GM21381 (cell line): ENCODE measurements at regions not wholly inside any gene's neighbourhood (a gene's known extent, or its start where the extent isn't known, plus 50 kb on each side); places are given as distances from the start of the nearest gene placed in this dataset.

Source experiments
- ATAC-seq: cut with Tn5 transposase; IDR thresholded peaks from one replicate; pipeline ENCODE4 v1.9.1; 2021; ENCODE audit warnings: mild to moderate bottlenecking, moderate library complexity; ENCODE audit not compliant: unreplicated experiment

DNA sequence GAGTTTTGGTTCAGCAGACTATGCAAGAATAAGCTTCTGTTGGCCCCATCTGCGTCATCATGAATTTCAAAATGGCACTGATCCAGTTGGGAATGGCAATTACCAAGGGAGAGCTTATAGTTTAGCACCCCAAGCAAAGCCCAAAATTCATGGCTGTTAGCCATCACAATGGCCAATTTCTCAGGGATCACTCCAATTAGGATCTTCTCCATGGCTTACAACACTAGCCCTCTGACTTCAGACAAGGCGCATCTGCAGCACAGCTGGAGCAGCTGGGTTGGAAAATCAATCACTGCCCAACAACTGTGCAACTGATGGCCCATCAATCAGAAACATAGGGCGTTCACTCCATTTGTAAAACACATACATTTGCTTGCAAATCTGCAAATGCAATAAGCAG, 273.6 kb downstream of the SRBD1 start:
- no peak for ATAC-seq

DNA sequence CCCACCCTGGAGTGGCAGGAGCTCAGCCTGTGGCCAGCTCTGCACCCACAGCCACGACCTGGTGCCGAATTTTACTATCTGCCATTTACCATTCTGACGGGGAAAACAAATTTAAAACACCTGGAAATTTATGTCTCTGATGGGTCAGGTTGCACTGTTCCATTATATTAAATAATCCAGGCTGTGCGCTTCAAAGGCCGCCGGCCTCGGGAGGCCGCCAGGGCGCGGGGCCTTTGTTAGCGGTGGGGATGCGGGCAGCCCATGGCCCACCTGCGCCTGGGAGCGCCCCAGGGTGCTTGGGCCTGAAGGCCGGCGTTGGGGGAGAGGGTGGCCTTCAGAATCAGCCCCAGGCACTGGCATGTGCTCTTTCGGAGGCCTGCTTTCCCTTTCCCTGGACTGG, 276.9 kb downstream of the SRBD1 start:
- no peak for ATAC-seq

GRCh38 chr2:45332567-45332966, 278.5 kb downstream of the SRBD1 start:
- no peak for ATAC-seq

- no peak for ATAC-seq
Measured at GRCh38 chr2:45332094-45332493, 279.0 kb downstream of the SRBD1 start.

- ATAC-seq: no peak
Measured at GRCh38 chr2:45331410-45331786, 279.7 kb downstream of the SRBD1 start.

GRCh38 chr2:45330637-45331409, 280.2 kb downstream of the SRBD1 start:
- no peak for ATAC-seq

GRCh38 chr2:45330108-45330507, 281.0 kb downstream of the SRBD1 start:
- no peak for ATAC-seq

DNA sequence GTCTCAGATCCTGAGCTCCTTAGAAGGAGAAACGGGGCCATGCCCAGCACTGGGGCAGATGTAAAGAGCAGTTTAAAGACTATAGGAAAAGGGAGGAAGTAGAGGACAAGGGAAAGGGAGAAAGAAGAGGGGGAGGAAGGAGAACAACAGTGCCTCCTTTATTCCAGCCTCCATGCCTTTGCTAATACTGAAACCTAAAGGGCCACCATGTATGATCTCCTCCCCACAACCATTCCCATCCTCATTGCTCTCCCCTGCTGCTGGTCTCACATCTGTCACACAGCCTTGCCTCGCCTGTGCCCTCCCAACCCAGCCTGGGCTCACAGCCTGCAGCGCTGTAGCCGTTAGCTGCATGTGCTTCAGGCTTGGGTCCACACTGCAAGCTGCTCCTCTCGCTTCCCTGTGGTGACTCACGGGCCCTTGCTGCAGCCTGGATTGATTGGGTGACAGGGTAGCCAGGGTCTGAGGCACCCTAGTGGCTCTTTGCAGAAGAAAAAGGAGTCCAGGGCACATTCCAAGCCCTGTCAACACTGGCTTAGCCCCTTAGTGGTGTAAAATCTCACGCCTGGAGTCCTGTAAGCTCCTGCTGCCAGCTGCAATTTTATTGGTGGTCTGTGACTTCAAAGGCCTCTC, 281.9 kb downstream of the SRBD1 start:
- ATAC-seq: no peak

GRCh38 chr2:45328264-45328870, 282.7 kb downstream of the SRBD1 start:
- ATAC-seq: no peak

DNA sequence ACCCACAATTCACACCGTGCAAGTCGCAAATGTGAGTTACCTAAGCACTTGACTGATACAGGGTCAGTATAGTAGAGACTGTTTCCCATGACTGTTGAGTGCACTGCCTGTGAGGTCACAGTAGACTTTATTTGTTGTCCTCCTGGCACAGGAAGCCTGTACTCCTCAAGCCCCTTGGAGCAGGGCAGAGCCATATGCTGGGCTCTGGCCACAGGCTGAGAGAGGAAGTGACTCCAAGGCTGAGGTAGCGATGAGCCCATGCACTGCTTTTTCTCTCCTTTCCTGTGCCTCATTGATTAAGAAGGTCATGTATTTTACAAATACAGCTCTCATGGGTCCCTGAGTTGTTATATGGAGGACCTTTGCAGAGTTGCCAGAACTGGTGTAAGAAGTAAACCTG, 287.7 kb downstream of the SRBD1 start:
- ATAC-seq: no peak

DNA sequence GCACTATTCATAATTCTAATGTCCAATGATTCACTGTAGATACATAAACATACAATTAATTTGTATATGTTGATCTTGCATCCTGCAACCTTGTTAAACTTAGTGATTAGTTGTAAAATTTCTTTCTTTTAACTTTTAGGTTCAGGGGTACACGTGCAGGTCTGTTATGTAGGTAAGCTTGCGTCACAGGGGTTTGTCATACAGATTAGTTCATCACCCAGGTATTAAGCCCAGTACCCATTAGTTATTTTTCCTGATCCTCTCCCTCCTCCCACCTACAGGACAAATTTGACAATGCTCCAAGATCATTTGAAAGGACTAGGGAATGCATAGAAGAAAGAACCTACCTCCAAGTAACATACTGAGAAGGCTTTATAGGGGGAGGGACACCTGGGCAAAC, 290.1 kb downstream of the SRBD1 start:
- no peak for ATAC-seq

- ATAC-seq: no peak
Measured at GRCh38 chr2:45319683-45320455, 291.2 kb downstream of the SRBD1 start.

- no peak for ATAC-seq
Measured at GRCh38 chr2:45318686-45319085, 292.4 kb downstream of the SRBD1 start.

DNA sequence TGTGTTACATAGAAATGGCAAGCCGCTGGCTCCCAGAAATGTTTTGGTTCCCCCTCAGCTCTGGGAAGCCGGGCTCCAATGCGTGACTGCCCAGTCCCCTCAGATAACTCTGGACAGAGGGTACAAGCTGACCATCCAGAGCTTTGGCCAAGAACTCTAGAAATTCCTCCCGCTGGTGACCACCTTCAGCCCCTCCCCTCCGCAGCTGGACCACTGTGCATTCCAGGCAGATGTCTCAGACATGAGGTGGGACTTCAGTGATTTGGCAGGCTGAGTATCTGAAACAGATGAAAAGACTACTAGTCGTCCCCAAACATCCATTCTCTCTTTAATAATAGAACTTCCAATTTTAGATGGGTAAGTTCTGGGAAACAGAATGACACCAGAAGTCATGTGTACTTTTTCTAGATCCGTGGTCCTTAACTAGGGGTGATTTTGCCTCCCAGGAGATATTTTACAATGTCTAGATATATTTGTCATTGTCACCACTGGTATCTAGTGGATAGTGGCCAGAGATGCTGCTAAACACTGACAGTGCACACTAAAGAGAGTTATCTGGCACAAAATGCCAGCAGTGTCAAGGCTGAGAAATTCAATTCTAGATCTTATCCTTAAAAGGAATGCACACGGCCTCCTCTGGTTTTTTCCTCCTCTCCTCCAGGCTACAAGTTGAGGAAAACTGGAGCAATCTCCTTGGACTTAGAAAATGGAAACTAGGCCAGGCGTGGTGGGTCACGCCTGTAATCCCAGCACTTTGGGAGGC, 294.3 kb downstream of the SRBD1 start:
- ATAC-seq: no peak

DNA sequence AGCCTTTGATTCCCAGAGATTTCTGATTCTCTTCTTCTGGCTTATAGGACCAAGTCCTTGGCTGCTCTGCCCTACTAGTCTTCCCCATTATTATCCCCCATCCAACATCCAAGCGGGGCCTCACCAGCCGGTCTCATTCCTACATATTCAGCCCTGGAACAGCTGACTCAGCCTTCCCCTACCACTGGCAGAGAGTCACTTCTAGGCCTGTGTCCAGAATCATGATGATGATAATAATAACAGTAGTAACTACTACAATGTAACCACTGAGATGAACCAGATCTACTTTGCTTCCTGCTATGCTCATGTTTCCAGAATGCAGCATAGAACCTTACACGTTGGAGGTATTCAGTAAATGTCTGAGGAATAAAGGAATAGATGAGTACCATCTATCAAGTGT, 295.2 kb downstream of the SRBD1 start:
- no peak for ATAC-seq

GRCh38 chr2:45312275-45312674, 298.8 kb downstream of the SRBD1 start:
- ATAC-seq: no peak

DNA sequence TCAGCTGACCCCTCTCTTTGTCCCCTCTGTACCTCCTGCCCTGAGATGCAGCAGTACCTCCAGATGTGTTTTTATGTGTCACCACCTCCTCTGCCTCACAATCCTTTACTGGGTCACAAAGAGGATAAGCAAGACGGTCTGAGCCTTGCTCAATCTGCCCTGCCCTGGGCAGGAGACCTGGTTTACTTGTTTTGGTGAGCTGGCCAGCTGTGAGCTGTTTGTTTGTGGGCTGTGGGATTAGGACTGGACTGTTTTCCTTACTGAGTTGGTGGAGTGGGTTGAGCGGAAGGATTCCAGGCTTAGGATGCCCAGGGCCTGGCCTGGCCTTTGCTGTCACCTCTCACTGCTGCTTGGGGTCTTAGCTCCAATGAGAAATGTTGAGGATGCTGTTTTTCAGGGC, 299.5 kb downstream of the SRBD1 start:
- no peak for ATAC-seq

DNA sequence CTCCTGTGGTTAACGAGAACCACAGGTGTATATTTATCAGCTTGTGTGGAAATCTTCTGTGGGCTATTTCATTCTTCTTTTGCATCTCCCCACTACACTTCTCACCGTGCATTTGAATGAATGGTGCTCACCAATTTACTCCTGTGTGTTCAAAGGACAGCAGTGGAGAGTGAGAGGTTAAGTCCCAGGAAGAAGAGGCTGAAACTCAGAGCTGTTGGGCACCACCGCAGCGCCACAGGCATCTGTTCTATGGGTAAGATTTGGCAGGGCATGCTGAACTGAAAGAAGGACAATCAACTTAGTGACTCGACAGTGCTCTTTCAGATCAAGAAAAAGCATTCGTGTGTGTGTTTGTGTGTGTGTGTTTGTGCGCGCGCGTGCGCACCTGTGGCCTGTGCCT, 297.9 kb upstream of the SIX2 start:
- no peak for ATAC-seq

DNA sequence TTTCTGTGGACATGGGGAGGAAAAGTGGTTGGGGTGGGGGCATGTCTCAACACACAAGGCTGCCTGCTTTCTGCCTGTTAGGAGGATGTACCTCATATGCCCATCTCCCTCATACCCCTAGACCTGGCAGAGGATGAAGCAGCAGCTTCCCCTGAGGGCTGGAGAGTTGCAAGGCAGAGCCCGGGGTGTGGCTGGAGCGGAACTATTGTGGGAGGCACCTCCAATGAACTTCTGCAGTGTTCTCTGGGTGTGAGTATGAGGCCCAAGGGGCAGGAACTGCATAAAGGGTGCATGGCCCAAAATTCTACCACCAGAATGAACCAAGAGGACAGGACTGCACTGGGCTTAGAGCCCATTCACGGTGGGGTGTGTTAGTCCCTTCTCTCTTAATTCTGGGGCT, 296.3 kb upstream of the SIX2 start:
- ATAC-seq: no peak

GRCh38 chr2:45303417-45304202, 294.4 kb upstream of the SIX2 start:
- ATAC-seq: no peak
